ENCODE measurements at regions not wholly inside any gene's neighbourhood (a gene's known extent, or its start where the extent isn't known, plus 50 kb on each side); places are given as distances from the start of the nearest gene placed in this dataset.

DNA sequence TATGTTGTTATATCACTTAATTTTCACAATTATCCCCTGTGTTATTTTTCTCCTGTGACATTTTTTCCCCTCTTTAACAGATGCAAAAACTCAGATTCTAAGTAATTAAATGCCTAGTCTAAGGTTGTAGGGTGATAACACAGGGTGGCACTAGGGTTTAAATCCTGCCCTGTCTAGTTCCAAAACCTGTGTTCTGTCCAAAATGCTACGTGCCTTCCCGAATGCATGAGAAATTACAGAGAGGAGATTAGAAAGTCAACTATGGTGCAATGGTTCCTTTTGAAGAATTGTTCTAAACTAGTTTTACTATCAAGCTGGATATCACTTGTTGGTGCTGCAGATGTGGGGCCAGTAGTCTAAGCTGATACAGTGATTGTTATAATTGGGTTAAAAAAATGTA, 108.0 kb downstream of the DIPK2A start:
- no peak for DNase-seq

DNA sequence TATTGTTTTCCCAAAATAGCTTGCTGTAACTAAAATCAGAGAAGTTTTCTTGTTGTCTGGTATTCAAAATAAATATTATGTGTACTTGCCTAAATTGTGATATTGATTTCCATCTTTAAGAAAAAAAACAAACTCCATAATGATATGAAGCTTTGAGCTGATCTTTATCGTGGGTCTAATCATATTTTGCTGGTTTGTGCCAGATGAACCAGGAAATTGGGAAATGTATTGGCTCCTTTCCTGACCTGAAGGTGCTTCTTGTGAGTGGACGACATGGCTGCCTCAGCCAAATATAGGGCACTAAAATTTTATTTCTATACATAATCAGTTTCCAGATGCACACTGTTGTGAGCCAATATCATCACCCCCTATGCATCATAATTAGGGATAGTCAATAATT, 113.3 kb downstream of the DIPK2A start:
- no peak for DNase-seq

DNA sequence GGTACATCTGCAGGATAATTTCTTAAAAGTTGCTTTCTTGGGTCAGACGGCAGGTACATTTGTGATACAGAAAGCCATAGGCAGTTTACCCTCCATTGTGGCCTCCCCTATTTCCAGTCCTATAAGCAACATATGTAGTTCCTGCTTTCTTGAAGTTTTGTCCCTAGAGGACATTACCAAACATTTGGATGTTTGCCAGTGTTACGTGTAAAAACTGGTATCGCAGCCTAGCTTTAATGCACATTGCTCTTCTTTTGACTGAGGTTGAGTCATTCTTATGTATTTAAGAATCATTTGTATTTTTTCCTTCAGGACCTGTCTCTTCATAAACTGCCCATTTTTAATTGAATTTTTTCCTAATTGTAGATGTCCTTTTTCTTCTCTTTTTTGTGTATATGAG, 114.3 kb downstream of the DIPK2A start:
- no peak for DNase-seq

DNA sequence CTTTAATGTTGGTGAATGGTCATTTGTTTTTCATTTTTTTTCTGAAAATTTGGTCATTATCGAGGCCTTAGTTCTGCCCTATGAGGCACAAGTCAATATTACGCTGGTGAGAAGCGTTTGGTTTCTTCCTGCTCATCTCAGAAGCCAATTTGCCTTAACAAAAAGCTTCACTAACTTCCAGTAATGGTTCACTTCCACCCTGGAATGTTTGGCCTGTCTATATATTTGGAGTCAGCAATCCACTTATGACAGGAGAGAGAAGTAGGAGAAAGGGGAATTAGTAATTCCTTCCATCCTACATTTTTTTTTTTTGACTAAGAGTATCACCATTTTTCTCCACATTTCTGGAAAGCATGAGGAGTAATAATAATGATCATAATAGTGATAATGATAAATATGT, 124.4 kb downstream of the DIPK2A start:
- DNase-seq: no peak

DNA sequence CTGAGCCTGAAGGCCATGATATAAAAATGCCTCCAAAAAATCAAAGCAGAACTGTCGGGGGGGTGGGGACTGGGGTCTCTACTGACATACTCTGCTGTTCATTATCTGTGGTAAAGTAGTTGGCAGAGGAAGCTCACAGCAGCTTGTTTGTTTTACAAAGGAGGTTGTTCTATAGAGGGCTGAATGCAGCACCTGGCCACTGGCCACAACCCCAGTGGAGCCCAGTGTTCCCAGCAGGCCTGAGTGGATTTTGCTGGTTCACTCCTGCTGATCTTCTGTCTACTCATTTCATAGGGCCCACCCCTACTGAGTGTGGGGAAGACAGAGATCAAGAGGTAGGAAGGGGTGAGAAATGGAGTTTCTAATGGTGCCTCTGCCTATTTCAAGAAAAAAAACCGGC, 125.5 kb downstream of the DIPK2A start:
- no peak for DNase-seq

DNA sequence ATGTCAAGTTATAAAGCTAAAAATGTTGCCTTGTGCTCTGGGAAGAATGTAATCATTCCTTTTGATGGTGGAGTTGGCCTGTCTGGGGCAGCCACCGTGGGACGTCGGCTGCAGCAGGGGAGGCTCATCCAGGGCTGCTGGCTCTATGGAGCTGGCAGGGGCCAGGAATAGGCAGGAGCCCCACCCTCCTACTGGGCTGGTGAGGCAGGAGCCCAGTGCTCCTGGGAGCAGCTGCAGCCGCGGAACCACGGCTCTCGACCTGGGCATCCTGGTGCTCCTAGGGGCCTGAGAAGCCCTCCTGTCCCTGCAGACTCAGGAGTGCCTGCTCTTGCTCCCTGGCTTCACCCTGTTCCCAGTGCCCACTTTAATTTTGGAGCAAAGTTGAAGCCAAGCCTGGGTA, 127.1 kb downstream of the DIPK2A start:
- DNase-seq: no peak

DNA sequence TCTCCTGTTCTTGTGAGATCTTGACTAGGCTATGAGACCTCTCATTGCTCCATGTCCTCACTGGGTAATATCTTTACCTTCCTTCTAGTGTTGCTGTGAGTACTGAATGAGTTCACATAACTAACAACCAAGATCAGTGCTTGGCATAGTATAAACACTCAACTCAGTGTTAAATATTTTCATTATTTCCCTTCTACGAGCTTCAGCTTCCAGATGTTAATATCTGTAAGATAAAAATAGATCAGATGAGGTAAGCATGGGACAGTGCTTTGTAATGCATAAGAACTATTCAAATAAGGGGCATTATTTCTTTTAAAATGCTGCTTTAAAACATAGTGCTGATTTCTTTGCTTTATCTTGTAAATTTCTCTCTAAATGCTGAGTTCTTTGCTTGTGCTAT, 130.8 kb downstream of the DIPK2A start:
- no peak for DNase-seq

DNA sequence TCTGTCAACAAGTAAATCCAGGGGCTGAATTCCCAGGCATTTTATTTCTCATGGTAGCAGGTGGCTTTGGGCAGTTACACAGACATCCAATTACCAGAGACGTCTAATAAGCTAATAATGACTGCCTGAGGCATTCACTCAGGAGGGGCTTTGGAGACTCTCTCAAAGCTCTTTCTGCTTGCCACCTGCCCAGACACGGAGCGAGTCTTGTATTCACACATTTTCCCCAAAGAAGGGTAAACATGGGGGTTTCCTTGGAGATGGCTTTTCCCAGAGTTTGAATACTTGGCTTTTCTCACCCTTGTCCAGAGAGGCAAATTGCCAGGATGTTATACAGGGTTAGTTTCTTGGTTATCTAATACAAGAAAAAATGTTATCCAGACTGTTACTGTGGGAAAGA, 132.6 kb downstream of the DIPK2A start:
- DNase-seq: no peak

DNA sequence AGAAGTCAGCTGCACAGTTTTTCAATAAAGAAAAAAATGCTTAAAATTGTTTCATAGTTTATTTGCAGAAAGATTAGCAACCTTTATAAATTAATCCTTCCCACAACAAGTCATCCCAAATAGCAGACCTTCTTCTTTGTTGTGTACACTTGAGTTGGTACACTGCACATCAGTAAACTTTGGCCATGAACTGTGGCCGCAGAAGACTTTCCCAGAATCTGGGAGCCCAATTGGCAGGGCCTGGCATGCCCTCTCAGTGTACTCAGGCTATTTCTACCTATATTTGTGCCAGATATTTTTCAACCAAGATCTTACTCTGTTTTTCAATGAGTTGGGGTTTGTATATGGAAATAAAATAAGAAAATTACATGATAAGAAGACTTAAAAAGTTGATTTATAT, 133.1 kb downstream of the DIPK2A start:
- DNase-seq: no peak

DNA sequence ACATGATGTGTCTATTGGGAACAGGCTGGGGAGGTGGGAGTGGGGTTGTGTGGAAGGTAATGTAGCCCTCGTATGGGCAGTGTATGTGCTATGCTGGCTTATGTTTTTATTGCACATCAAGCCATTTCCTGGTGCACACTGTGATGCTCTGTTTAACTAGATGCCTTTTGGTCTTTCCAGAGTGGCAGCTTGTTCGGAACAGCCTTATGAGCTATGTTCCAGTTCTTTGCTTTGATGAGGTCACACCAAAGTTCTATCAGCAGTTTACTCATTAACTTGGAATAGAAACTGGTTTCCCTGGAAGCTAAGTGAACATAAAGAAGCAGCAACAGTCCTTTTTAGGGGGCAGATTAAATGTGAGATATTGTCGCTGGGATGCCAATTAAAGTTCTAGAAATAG, 133.9 kb downstream of the DIPK2A start:
- no peak for DNase-seq

DNA sequence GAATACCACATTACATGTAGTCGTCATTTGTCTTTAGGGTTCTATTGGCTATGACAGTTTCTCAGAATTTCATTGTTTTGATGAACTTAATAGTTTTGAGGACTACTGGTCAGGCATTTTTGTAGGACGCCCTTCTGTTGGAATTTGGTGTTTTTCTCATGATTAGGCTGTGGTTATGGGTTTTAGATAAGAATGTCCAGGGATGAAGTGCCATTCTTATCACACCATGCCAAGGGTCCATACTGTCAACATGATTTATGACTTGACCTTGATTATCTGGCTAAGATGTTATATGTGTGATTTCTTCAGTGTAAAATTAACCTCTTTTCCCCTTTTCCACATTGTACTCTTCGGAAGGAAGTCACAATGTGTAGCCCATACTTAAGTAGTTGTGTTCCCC, 135.3 kb downstream of the DIPK2A start:
- DNase-seq: no peak

DNA sequence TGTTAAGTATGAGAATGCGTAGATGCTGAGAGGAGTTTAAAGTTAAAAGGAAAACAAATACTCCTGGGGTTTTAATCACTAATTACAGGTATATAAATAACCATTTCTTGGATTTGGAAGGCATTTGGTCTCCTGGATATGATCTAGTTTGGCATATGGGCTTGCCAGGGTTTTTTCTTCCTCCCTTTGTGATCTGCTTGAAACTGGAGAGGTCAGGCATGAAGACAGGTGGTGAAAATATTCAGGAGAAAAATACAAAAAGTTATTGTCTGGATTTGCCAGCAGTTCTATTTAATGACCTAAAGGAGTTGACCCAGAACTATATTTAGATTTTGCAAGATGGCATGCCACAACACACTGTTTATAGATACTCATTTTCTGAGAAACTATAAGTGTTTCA, 136.3 kb downstream of the DIPK2A start:
- DNase-seq: no peak

DNA sequence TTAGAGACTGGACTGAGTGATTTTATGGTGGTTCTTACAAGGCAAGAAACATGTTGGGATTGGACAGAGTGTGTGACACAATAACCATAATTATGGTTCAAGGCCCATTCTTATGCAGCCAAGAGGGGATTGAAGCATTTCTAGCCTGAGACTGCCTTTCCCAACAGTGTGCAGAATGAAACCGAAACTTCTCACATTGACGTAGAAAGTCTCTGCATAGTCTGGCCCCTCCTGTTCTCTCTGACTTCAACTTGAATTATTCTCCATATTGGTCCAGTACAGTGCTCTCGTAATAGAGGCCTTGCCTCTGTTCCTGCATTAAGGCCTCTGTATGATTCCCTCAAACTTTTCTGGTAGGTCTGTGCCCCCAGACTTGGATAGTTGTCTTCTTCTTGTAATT, 138.3 kb downstream of the DIPK2A start:
- DNase-seq: no peak

DNA sequence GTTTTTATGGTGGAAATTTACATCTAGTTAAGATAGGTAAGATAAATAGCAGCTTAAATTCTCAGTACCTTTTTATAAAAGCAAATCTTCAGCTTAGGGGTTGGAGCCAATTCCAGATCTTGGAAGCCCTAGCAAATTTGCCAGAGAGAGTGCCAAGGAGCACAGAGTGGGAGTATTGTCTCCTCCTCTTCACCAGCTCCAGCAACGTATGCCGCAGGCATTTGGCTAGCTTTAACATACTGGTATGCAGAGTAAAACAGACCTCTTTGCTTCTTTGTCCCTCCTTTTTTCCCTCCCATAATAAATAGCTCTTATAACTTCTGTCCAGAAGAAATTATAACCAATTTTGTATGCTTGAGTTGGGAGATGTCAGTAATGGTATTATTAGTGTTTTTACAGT, 140.4 kb downstream of the DIPK2A start:
- DNase-seq: no peak

DNA sequence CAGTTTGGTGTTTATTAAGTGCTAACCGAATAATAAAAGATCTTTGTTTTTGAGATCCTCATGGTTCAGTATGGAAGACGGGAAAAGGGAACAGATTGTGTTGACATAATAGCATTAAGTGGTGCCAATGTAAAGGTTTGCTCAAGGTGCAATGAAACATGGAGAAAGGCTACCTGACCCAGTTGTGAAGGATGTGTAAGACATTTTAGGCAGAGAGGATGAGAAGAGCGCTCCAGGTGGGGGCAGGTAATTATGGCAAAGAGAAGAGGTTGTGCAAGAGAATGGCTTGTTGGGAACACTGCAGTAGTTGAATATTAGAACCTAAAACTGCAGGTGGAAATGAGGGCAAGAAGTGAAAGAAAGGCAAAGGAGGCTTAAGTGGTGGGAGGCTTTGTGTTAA, 140.8 kb downstream of the DIPK2A start:
- DNase-seq: no peak

DNA sequence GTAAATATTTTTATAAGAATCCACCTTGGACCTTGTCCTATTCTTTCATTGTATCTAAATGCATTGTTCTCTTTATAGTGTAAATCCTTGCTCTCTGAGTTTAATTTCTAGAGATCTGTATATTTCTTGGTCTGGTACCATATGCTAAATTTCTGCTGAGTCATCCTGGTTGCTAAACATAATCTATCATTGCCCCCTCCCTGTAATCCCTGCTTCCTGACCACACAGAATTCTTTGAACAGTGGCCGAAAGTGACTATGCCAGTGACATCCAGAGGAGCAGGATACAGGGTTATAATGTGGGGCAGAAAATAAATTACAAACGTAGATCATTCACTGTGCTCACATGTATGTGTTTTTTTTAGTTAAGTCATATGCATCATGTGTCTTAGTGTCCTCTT, 143.1 kb downstream of the DIPK2A start:
- DNase-seq: no peak

DNA sequence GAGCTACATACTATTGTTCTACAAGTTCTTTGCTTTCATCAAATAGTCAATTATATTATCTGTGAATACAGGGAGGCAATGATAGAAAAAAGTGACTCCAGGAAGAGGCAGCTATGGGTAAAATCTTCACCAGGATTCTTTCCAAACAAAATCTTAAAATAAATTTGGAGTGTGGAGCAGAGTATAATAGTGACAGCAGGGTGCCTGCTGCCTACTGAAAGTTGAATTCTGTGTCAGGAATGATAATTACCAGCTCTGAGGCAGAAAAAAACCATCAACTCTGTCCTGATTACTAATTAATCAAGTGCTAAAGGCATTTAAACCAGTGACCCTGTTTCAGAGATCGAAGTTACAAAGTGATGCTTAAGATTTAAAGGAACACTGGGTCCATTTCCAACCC, 148.0 kb downstream of the DIPK2A start:
- DNase-seq: no peak

DNA sequence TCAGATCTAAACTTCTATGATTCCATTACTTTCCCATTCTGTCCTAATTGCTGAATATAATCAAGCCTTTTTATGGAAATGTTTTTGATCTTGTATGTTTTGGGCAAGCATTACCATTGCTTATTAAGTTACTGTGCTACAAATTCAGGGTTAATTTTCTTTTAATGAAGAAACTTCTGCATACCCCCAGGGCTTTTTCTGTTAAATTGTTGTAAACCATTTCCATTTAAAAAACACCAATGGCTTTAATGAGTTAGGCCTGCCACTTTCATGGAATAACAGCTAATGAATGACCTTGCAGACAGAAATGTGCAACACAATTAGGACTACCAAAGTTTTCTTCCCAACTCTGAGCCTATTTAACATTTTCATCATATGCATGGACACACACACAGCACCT, 150.0 kb downstream of the DIPK2A start:
- DNase-seq: no peak

DNA sequence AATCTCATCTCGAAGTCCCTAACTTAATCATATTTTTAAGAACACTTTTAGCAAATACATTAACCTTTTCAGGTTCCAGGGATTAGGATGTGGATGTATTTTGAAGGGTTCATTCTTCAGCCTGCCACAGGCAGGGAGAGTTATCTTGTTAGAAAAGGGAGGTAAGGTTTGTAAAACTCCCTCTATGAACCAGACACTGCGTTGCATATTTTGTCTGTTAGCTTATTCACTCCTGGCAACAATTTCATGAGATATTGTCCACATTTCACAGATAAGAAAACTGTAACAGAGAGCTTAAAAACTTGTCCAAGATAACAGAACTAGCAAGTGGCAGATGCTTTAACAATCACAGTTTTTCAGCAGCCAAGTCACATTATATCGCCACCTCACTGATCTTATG, 155.4 kb downstream of the DIPK2A start:
- no peak for DNase-seq

DNA sequence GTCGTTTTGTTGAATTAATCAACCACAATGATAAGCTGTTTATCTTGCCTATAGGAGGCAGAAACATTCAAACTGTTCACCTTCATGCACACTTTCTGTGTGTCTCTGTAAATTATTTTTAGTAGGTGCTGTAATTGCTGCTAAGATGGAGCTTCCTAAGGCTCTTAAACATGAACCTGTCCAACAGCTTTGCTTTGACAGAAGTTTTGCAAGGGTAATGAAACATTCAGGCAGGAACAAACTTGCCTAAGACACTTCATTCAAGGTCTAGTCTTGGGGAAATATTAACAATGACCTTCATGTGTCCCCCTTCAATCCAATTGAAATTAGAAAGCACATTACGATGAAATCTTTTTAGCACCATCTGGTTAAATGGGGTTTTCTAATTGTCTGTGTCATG, 156.1 kb downstream of the DIPK2A start:
- DNase-seq: no peak

DNA sequence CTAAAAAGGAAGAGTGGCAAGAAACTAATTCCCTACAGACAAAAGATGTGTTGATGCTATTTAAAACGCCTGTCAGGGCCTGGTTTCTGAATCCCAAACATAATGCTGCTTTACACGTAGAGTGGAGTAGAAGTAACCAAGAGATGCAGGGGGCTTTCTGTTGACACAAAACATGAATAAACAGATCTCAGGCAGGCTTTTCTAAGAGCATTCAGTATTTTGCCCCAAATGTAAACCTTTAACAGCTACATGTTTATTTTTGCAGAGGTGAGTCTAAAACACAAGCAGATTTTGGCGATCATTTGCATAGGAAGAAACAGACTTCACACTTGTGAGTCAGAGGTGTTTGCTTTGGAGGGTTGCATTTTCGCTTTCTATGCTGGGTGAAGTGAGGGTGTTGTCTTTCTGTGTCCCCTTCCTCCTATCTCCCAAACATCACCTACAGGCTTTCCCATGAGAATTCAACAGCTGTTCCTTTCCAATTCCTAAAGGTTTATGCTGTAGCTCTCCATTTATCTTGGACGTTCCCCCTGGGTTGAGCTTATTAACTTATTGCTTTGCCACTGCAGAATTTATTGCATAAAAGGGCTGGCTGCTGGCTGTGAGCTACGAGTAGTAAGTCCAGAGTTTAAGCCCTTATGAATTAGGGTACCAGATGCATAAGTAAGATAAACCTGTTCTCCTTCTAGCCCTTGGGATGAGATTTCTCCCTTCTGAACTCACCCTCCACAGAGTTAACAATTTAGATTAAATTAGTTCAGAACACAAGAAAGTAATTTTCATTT, 156.7 kb downstream of the DIPK2A start:
- no peak for DNase-seq

DNA sequence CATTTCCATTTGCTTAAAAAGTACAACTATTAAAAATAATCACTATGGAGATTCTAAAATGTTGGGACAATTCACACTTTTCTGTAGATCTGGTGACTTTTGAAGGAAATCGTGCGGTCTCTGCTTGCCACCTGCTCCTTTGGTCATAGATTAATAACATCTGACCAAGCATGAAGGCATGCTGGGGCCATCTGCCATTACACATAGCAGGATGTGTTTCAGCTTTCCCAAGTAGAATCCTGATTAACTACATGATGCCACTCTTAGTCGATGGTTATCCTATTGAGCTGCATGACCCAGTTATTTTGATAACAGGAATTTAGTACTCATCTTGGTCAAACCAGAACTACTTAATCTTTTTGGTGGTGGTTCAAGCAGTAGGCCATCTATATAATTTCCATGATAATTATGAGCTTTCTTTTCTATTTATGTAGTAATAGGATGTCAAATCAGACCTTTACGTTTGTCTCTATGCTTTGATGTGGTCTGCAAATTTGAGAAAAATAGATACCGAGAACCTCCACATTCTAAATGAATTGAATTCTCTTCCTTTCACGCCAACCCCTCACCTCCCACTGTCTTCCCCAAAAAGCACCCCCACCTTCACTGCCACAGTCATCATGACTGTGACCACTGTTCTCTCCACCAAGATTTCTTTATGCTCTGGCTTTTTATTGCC, 158.1 kb downstream of the DIPK2A start:
- no peak for DNase-seq

DNA sequence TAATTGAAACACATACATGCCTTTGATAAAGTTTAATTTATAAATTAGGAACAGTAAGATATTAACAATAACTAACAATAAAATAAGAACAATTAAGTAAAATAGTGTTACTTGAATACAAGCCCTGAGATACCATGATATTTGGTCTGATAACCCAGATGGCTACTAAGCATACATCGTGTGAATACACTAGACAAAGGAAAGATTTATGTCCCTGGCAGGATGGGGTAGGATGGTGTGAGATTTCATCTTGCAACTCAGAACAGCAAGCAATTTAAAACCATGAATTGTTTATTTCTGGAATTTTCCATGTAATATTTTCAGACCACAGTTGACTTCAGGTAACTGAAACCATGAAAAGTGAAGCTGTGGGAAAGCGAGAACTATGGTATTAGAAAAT, 169.5 kb downstream of the DIPK2A start:
- DNase-seq: no peak

DNA sequence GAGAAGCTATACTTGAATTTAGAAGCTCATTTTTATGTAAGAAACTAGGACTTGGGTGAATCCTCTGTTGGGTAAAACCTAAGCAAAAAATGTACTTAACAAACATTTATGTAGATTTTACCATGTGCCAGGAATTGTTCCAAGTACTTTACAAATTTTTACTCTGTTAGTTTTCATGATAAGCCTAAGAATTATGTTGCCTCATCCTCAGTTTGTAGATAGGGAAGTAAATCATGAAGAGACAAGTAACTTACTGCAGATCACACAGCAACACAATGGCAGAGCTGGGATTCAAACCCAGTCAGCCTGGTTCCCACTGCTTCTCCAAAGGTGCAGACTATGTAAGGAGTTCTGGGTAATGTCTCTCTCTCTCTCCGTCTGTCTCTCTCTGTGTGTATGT, 169.9 kb downstream of the DIPK2A start:
- DNase-seq: no peak
